ENCODE measurements at regions not wholly inside any gene's neighbourhood (a gene's known extent, or its start where the extent isn't known, plus 50 kb on each side); places are given as distances from the start of the nearest gene placed in this dataset.

GRCh38 chr6:125570526-125570925 lies 178.9 kb upstream of the HEY2 start:
- no peaks in the 10 kb centered on the region for H3K36me3 ChIP-seq (ENCODE audit: insufficient read depth, low read length, poor library complexity, severe bottlenecking)
- H3K27ac ChIP-seq (ENCODE audit: low read depth, low read length, poor library complexity, severe bottlenecking): no peak overlapping the region
- BruUV-seq (replicated peaks): no TSS peak
- TF ChIP-seq, protein P1, sequence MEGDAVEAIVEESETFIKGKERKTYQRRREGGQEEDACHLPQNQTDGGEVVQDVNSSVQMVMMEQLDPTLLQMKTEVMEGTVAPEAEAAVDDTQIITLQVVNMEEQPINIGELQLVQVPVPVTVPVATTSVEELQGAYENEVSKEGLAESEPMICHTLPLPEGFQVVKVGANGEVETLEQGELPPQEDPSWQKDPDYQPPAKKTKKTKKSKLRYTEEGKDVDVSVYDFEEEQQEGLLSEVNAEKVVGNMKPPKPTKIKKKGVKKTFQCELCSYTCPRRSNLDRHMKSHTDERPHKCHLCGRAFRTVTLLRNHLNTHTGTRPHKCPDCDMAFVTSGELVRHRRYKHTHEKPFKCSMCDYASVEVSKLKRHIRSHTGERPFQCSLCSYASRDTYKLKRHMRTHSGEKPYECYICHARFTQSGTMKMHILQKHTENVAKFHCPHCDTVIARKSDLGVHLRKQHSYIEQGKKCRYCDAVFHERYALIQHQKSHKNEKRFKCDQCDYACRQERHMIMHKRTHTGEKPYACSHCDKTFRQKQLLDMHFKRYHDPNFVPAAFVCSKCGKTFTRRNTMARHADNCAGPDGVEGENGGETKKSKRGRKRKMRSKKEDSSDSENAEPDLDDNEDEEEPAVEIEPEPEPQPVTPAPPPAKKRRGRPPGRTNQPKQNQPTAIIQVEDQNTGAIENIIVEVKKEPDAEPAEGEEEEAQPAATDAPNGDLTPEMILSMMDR (conservative IDR thresholded peaks at IDR 0.05; ENCODE audit: low read depth, low read length): no peak
- no peak for TF ChIP-seq EZH2 (IDR thresholded peaks at IDR 0.05; ENCODE audit: borderline replicate concordance, low read depth, low read length, poor library complexity, severe bottlenecking)
- no peak for DNase-seq (ENCODE audit: low spot score)
- POLR2A ChIA-PET (ENCODE audit: low non-redundant PET): no interaction called here
- CTCF ChIA-PET: no interaction called here
- no peaks in the 10 kb centered on the region for H3K27me3 ChIP-seq (replicated peaks; ENCODE audit: insufficient read depth, low read depth, low read length, poor library complexity)
- no peak overlapping the region for H3K4me3 ChIP-seq (ENCODE audit: low read depth, low read length, poor library complexity, severe bottlenecking)
- no peaks in the 10 kb centered on the region for H3K4me1 ChIP-seq (ENCODE audit: insufficient read depth, low read length, poor library complexity, severe bottlenecking)
- intact Hi-C loops (cut with micrococcal nuclease; ENCODE audit: unreplicated experiment): no loop called here
- no peaks in the 10 kb centered on the region for H3K9me3 ChIP-seq (ENCODE audit: low read depth, low read length, poor library complexity, severe bottlenecking)

DNA sequence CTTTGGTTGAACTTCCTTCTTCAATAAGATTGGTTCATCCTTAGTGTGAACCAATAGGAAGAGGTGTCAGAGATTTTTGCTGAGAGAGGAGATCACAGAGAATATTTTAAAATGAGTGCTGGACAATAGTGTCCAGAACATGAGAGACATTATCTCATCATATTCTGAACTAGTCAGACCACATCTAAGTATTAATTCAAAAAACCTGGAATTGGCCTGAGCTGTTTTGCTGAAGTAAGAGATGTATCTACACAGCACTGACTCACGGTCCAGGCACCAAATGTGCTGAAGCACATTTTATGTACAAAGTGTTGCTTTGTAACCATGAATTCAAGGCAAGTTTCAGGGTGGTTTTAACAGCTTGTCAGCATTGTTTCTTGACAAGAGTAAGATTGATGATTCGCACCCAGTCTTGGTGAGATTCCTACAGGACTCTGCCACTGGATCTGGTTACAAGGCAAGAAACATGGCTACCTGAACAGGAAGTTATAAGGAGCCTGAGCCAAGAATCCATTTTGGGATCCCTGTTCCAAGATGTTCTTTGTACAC lies 178.2 kb upstream of the HEY2 start:
- Histone ChIP-seq H3K27ac (ENCODE audit: low read depth, low read length, poor library complexity, severe bottlenecking) (no peak overlapping the region), H3K27me3 (replicated peaks; ENCODE audit: insufficient read depth, low read depth, low read length, poor library complexity) (no peaks in the 10 kb centered on the region), H3K9me3 (ENCODE audit: low read depth, low read length, poor library complexity, severe bottlenecking) (no peaks in the 10 kb centered on the region), H3K4me1 (ENCODE audit: insufficient read depth, low read length, poor library complexity, severe bottlenecking) (no peaks in the 10 kb centered on the region), H3K4me3 (ENCODE audit: low read depth, low read length, poor library complexity, severe bottlenecking) (no peak overlapping the region), H3K36me3 (ENCODE audit: insufficient read depth, low read length, poor library complexity, severe bottlenecking) (no peaks in the 10 kb centered on the region)
- ChIA-PET POLR2A (ENCODE audit: low non-redundant PET) (no interaction called here), CTCF (no interaction called here)
- DNase-seq (ENCODE audit: low spot score): no peak
- intact Hi-C loops (cut with micrococcal nuclease; ENCODE audit: unreplicated experiment): no loop called here
- BruUV-seq (replicated peaks): no TSS peak
- TF ChIP-seq, protein P1 (conservative IDR thresholded peaks at IDR 0.05; ENCODE audit: low read depth, low read length): no peak
- TF ChIP-seq EZH2 (IDR thresholded peaks at IDR 0.05; ENCODE audit: borderline replicate concordance, low read depth, low read length, poor library complexity, severe bottlenecking): no peak

- intact Hi-C loops (cut with micrococcal nuclease; ENCODE audit: unreplicated experiment): no loop called here
- H3K27ac ChIP-seq (ENCODE audit: low read depth, low read length, poor library complexity, severe bottlenecking): no peak overlapping the region
- no TSS peak for BruUV-seq (replicated peaks)
- no peaks in the 10 kb centered on the region for H3K4me1 ChIP-seq (ENCODE audit: insufficient read depth, low read length, poor library complexity, severe bottlenecking)
- no peak overlapping the region for H3K4me3 ChIP-seq (ENCODE audit: low read depth, low read length, poor library complexity, severe bottlenecking)
- H3K27me3 ChIP-seq (replicated peaks; ENCODE audit: insufficient read depth, low read depth, low read length, poor library complexity): no peaks in the 10 kb centered on the region
- ChIA-PET POLR2A (ENCODE audit: low non-redundant PET) (no interaction called here), CTCF (no interaction called here)
- no peak for DNase-seq (ENCODE audit: low spot score)
- no peaks in the 10 kb centered on the region for H3K36me3 ChIP-seq (ENCODE audit: insufficient read depth, low read length, poor library complexity, severe bottlenecking)
- TF ChIP-seq, protein P1 (conservative IDR thresholded peaks at IDR 0.05; ENCODE audit: low read depth, low read length): no peak
- TF ChIP-seq EZH2 (IDR thresholded peaks at IDR 0.05; ENCODE audit: borderline replicate concordance, low read depth, low read length, poor library complexity, severe bottlenecking): no peak
- no peaks in the 10 kb centered on the region for H3K9me3 ChIP-seq (ENCODE audit: low read depth, low read length, poor library complexity, severe bottlenecking)
These were observed 174.8 kb upstream of the HEY2 start for GRCh38 chr6:125574604-125575003.
